Mammary epithelial cell (primary cell): ENCODE measurements at regions not wholly inside any gene's neighbourhood (a gene's known extent, or its start where the extent isn't known, plus 50 kb on each side); places are given as distances from the start of the nearest gene placed in this dataset.

Source experiments
- EZH2 ChIP-seq: IDR thresholded peaks from 2 replicates; pipeline ENCODE4 v1.6.1; 2012; ENCODE audit warnings: low read length, inconsistent platforms, borderline replicate concordance
- TF ChIP-seq, protein P1 (sequence below), 2 donors: IDR thresholded peaks in 1 of 2; conservative IDR thresholded peaks in 1 of 2; 2 replicates each; pipeline ENCODE4 v1.5.1; 2011 to 2012; ENCODE audit warnings: inconsistent platforms in 2 of 2, low read length in 2 of 2, mild to moderate bottlenecking in 2 of 2, control low read depth in 1 of 2, low read depth in 1 of 2; ENCODE audit not compliant: insufficient read depth in 1 of 2; ENCODE audit errors: extremely low read depth in 1 of 2

DNA sequence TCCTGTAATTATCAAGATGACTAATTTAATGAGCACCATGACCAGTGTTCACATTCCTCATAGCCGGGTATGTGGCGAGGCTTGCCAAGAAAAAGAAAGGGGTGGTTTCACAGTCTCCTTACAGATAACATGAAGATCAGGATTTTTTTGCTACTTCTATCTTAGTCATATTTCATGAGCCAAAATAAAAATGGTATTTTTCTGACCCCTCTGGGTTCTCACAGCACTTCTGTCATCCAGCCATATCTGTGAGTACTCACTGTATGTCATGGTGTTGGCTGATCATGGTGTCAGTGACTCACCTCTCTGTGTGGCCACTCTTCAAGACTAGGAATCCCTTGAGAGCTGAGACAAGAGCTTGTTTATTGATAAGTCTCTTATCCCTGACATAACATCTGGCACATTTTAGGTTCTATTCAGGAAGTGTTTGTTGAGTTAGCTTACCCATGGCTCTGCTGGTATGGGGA, 130.5 kb upstream of the LMCD1 start:
- TF ChIP-seq, protein P1, sequence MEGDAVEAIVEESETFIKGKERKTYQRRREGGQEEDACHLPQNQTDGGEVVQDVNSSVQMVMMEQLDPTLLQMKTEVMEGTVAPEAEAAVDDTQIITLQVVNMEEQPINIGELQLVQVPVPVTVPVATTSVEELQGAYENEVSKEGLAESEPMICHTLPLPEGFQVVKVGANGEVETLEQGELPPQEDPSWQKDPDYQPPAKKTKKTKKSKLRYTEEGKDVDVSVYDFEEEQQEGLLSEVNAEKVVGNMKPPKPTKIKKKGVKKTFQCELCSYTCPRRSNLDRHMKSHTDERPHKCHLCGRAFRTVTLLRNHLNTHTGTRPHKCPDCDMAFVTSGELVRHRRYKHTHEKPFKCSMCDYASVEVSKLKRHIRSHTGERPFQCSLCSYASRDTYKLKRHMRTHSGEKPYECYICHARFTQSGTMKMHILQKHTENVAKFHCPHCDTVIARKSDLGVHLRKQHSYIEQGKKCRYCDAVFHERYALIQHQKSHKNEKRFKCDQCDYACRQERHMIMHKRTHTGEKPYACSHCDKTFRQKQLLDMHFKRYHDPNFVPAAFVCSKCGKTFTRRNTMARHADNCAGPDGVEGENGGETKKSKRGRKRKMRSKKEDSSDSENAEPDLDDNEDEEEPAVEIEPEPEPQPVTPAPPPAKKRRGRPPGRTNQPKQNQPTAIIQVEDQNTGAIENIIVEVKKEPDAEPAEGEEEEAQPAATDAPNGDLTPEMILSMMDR (conservative IDR thresholded peaks at IDR 0.05 in 1 of 2, IDR thresholded peaks at IDR 0.05 in 1 of 2; ENCODE audit: extremely low read depth in 1 of 2, insufficient read depth in 1 of 2, low read depth in 1 of 2, low read length in 2 of 2) = no peak
- no peak for TF ChIP-seq EZH2
